KBM-7 (cell line): ENCODE measurements at regions not wholly inside any gene's neighbourhood (a gene's known extent, or its start where the extent isn't known, plus 50 kb on each side); places are given as distances from the start of the nearest gene placed in this dataset.

Experiments used
- DNase-seq: peaks from one replicate; pipeline ENCODE4 v3.0.0-alpha.2; 2015
- in situ Hi-C: fragments of 300-500 bp; cut with MboI; formaldehyde crosslinking; loops from 2 replicates; pipeline ENCODE4 v1.14.3; 2020; ENCODE audit warnings: low sequenced_read_pairs, low pct_unique_long_range_greater_than_20kb, mixed read lengths

DNA sequence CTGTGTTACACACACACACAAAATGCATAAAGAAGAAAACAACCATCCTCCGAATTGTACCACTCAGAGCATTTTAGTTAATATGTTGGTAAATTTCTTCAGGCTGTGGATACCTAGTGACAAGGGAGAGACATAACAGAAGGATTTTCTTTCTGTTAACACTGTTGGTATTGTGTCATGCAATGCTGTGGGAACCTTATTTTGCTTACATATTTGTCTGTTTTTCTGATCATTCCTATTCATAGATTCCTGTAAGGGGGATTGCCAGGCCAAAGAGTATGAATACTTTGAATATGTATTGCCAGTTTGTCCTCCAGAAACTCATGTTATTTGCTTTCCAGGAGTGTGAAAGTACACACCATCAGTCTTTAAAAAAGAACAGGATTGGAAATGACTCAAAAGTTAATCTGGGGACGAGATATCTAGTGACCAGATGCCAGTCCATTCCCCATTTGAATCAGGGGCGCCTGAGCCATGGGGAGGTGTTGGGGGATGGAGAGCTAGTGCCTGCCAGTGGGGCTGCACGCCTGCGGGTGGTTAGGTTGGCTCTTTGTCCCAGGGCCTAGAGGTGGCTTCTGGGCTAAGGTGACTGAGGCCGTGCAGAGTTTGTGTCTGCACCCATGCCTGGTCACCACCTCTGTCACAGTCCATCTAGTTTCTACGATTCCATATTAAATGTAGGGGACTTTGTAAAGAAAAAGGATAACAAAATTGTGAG lies 142.0 kb downstream of the PTPN20 start:
- in situ Hi-C loops: no loop called here
- DNase-seq: no peak

DNA sequence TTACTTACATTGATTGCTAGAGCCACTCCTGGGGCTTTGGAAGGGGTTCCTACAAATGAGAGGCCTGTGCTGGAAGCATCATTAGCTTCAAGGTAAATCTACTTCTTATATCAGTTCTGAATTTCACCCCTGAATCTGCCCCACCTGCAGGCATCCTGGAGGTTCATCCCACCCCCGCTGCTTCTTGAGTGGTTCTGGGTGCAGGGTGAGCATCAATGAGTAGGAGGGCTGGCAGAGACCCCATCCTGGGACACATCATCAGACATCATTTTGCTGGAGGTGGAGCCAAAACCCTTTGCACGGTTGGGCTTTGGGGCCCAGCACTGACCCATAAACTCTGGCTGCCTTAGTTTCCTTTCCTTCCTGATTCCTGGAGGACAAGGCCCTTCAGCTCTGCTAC lies 143.7 kb downstream of the PTPN20 start:
- in situ Hi-C loops: no loop called here
- no peak for DNase-seq

GRCh38 chr10:47055386-47056246 lies 144.4 kb downstream of the PTPN20 start:
- in situ Hi-C loops: no loop called here
- no peak for DNase-seq

GRCh38 chr10:47056247-47056510 lies 145.0 kb downstream of the PTPN20 start:
- no peak for DNase-seq
- in situ Hi-C loops: no loop called here

- in situ Hi-C loops: no loop called here
- DNase-seq: no peak
Measured at GRCh38 chr10:47057471-47057870, 146.2 kb downstream of the PTPN20 start.

DNA sequence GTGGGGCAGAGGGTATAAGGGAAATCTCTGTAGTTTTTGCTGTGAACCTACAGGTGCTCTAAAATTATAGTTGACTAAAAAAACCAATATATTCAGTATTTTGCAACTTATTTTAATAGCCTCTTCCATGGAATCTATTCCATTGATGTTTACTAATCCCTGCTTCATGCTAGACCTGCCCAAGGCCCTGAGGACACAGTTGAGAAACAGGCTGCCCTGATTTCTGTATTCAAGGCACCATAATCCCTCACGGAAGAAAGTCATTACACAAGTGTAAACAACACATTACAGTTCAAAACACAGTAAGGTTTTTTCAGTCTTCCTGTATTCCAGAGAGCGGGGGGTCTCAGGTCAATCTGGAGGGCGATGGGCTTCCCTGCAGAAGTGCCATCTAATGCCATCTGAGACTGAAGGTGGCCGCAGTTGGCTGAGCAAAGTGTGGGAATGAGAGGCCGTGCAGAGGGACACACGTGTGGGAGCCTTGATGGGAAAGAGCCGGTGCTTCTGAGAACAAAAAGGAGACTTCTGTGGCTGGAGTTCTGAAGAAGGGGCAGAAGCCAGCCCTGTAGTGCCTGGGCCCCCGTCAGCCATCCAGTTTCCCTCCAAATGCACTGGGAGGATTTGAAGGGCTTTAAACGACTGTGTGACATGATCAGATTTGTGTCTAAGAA lies 146.9 kb downstream of the PTPN20 start:
- in situ Hi-C loops: no loop called here
- DNase-seq: no peak

- in situ Hi-C loops: no loop called here
- no peak for DNase-seq
Measured at GRCh38 chr10:47058961-47059391, 147.7 kb downstream of the PTPN20 start.

DNA sequence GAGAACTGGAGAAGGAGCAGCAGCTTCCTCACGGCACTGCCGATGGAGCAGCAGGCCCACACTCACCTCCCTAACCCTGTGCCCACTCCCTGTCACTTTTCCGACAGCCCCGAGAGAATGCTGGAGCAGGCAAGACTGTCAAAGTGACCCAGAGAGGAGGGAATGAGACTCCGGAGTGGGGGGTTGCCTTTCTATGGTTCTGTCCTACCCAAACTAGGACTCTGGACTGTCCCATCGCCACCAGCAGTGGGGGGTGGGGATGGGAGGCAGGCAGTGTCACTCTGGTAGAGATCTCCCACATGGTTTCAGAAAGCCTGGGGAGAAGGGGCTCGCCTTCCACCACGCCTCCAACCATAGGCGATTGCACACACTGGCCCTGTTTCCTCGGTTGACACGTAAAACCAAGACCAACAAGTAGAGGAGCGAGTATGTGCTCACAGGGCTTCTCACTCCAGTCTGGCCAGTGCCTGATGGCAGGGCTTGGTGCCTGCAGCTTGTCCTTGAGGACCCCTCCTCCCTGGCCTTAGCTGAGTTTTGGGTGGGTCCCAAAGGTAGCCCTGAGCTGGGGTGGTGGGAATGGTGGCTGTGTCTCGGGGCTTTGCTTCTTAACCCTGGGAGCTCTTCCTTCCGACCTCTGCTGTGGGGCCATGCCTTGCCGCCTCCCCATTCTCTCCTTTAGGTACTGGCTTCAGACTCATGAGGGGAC lies 148.5 kb downstream of the PTPN20 start:
- in situ Hi-C loops: no loop called here
- no peak for DNase-seq

DNA sequence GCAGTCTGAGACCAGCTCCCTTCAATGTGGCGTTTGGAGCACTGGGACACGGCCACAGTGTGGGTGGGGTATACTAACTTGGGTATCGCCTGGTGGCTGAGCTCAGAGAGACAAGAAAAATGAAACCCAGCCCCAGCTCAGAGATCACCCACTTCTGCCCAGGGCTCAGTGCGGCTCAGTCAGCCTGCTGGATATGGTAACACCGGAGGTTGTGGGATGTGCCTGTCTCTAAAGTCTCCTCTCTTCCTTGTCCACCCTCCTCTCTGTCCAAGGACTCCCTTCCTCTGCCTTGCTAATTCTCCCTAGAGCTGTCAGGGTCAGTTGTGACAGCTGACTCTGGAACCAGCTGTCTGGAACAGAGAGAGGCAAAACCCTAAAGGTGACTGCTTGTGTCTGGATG lies 149.1 kb downstream of the PTPN20 start:
- in situ Hi-C loops: no loop called here
- no peak for DNase-seq

- in situ Hi-C loops: no loop called here
- DNase-seq: no peak
Measured at GRCh38 chr10:47060993-47061500, 149.8 kb downstream of the PTPN20 start.

DNA sequence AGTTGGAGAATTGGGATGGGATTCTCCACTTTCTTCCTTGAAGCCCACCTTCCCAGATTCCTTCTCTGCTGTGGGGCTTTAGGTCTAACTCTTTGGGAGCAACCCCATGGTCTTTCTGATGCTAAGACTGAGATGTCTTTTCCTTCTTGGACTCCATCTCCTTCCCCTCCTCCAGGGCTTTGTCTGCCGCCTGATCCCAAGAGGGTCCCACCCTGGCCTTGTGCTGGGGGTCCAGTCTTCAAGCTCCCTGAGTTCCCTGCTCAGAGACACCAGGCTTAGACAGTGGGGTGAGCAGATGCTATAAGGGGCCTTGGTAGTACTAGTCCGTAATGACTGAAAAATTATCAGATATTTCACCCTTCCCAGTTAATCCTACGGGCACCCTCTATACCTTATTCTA lies 150.5 kb downstream of the PTPN20 start:
- in situ Hi-C loops: no loop called here
- DNase-seq: no peak

DNA sequence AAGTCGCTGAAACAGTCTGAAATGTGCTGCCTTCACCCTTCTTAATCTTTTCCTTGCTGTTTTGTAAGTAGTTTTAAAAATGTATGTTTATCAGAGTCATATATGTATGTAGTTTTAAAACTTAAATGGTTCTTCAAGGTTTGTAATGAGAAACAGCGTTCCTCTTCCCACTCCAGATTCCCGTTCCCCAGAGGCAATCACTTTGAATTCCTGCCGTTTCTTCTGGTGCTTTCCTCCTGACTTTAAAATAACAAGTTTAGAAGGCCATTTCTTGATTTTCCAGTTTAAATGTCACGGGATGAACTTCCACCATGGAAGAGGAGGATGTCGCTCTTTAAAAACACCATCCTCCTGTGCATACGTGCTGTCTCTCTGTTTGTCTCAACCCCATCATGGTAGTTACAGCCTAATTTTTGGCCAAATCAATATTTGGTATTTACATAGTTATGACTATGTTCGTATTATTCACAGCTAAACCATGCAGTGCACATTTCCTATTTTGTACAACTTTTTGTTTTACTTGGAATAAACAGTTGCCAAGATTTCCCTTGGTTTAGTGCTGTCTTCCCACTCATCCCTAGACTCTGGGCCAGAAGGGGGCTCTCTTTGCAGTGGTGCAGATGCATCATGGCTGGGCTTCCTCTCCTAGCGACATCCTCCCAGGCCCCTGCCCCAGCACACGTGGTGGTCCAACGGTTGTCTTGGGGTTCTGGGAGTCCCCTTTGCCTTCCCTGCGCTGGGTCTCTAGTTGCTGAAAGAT lies 151.4 kb downstream of the PTPN20 start:
- no peak for DNase-seq
- in situ Hi-C loops: no loop called here

- no peak for DNase-seq
- in situ Hi-C loops: no loop called here
Measured at GRCh38 chr10:47063858-47064257, 152.6 kb downstream of the PTPN20 start.

DNA sequence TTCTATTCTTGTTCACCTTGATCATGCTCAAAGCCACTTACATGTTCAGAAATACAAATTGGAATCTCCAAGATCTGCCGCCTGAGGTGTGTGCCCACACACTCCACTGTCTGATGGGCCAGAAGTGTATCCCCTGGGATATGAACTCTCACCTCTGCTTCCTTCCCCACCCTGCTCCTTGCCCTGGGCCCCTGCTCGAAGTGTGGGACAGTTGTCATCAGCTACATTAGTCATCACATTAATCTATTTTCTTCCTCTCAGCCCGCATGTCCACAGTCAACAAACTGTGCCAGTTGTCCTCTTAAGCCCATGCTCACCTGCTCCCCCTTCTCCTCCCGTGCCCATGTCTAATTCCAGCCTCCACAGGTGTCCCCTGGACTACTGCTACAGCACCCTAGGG lies 154.7 kb downstream of the PTPN20 start:
- in situ Hi-C loops: no loop called here
- no peak for DNase-seq

- in situ Hi-C loops: no loop called here
- DNase-seq: no peak
Measured at GRCh38 chr10:47067949-47068940, 157.0 kb downstream of the PTPN20 start.

DNA sequence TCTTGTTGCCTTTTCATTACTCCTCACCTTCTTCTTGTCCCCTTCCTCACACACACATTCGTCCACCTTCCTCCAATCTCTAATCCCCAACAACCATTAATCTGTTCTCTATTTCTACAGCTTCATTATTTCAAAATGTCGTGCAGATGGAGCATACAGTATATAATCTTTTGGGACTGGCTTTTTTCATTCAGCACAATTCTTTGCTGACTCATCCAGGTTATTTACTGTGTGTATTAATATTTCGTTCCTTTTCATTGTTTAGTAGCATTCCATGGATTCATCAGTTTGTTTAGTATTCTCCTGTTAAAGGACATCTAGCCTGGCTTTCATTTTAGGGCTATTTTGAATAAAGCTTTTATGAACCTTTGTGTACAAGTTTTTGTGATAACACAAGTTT lies 159.3 kb downstream of the PTPN20 start:
- in situ Hi-C loops: no loop called here
- DNase-seq: no peak

GRCh38 chr10:47071891-47072290 lies 160.7 kb downstream of the PTPN20 start:
- in situ Hi-C loops: no loop called here
- DNase-seq: no peak

GRCh38 chr10:47073967-47074366 lies 162.7 kb downstream of the PTPN20 start:
- no peak for DNase-seq
- in situ Hi-C loops: no loop called here
